ENCODE measurements at regions not wholly inside any gene's neighbourhood (a gene's known extent, or its start where the extent isn't known, plus 50 kb on each side); places are given as distances from the start of the nearest gene placed in this dataset.

- H3K36me3 Mint-ChIP-seq (ENCODE audit: unreplicated experiment), result no peaks in the 10 kb centered on the region
- TF ChIP-seq, protein P1, sequence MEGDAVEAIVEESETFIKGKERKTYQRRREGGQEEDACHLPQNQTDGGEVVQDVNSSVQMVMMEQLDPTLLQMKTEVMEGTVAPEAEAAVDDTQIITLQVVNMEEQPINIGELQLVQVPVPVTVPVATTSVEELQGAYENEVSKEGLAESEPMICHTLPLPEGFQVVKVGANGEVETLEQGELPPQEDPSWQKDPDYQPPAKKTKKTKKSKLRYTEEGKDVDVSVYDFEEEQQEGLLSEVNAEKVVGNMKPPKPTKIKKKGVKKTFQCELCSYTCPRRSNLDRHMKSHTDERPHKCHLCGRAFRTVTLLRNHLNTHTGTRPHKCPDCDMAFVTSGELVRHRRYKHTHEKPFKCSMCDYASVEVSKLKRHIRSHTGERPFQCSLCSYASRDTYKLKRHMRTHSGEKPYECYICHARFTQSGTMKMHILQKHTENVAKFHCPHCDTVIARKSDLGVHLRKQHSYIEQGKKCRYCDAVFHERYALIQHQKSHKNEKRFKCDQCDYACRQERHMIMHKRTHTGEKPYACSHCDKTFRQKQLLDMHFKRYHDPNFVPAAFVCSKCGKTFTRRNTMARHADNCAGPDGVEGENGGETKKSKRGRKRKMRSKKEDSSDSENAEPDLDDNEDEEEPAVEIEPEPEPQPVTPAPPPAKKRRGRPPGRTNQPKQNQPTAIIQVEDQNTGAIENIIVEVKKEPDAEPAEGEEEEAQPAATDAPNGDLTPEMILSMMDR (IDR thresholded peaks at IDR 0.05; ENCODE audit: partially characterized antibody, unreplicated experiment), result no peak
- peaks cover 3% of the 10 kb centered on the region for H3K9me3 Mint-ChIP-seq (ENCODE audit: unreplicated experiment)
- H3K4me1 Mint-ChIP-seq (ENCODE audit: low read depth, unreplicated experiment), result peaks cover 3% of the 10 kb centered on the region
- DNase-seq, result no peak
- peak overlapping the region; percentile 19 for H3K27ac Mint-ChIP-seq (ENCODE audit: unreplicated experiment)
- H3K4me3 Mint-ChIP-seq (ENCODE audit: unreplicated experiment), result no peak overlapping the region
- H3K27me3 Mint-ChIP-seq (ENCODE audit: unreplicated experiment), result no peaks in the 10 kb centered on the region
These were observed 463.5 kb upstream of the PDE3A start for GRCh38 chr12:19904819-19905218.

- H3K27me3 Mint-ChIP-seq (ENCODE audit: unreplicated experiment), result no peaks in the 10 kb centered on the region
- H3K36me3 Mint-ChIP-seq (ENCODE audit: unreplicated experiment), result no peaks in the 10 kb centered on the region
- peaks cover 3% of the 10 kb centered on the region for H3K9me3 Mint-ChIP-seq (ENCODE audit: unreplicated experiment)
- no peak overlapping the region for H3K27ac Mint-ChIP-seq (ENCODE audit: unreplicated experiment)
- H3K4me3 Mint-ChIP-seq (ENCODE audit: unreplicated experiment), result no peak overlapping the region
- H3K4me1 Mint-ChIP-seq (ENCODE audit: low read depth, unreplicated experiment), result peaks cover 3% of the 10 kb centered on the region
- TF ChIP-seq, protein P1 (IDR thresholded peaks at IDR 0.05; ENCODE audit: partially characterized antibody, unreplicated experiment), result no peak
- no peak for DNase-seq
These were observed 459.5 kb upstream of the PDE3A start for GRCh38 chr12:19908830-19909229.

DNA sequence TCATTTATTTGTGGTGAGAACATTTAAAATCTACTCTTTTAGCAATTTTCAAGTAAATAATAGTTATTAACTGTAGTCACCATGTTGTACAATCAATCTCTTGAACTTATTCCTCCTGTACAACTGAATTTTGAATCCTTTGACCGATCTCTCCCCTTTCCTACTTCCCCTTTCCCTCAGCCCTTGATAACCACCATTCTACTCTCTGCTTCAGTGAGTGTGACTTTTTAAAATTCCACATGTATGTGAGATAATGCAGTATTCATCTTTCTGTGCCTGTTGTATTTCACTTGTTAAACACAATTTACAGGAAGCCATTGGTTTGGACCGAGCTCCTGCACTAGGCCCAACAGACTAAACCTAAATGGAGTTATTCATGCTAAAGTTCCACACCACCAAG, 458.9 kb upstream of the PDE3A start:
- peaks cover 3% of the 10 kb centered on the region for H3K4me1 Mint-ChIP-seq (ENCODE audit: low read depth, unreplicated experiment)
- no peak for DNase-seq
- TF ChIP-seq, protein P1 (IDR thresholded peaks at IDR 0.05; ENCODE audit: partially characterized antibody, unreplicated experiment), result no peak
- H3K9me3 Mint-ChIP-seq (ENCODE audit: unreplicated experiment), result peaks cover 3% of the 10 kb centered on the region
- H3K36me3 Mint-ChIP-seq (ENCODE audit: unreplicated experiment), result no peaks in the 10 kb centered on the region
- H3K4me3 Mint-ChIP-seq (ENCODE audit: unreplicated experiment), result no peak overlapping the region
- H3K27me3 Mint-ChIP-seq (ENCODE audit: unreplicated experiment), result no peaks in the 10 kb centered on the region
- no peak overlapping the region for H3K27ac Mint-ChIP-seq (ENCODE audit: unreplicated experiment)

DNA sequence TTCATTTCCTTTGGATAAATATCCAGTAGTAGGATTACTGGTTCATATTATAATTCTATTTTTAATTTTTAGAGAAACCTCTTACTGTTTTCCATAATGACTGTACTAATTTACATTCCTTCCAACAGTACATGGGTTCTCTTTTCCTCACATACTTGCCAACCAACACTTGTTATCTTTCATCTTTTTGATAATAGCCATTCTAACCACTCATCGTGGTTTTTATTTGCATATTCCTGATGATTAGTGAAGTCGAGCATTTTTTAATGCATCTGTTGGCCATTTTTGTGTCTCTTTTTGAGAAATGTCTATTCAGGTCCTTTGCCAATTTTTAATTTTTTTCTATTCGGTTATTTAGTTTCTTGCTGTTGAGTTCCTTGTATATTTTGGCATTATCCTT, 457.7 kb upstream of the PDE3A start:
- TF ChIP-seq, protein P1 (IDR thresholded peaks at IDR 0.05; ENCODE audit: partially characterized antibody, unreplicated experiment), result no peak
- Mint-ChIP-seq H3K36me3 (ENCODE audit: unreplicated experiment) (no peaks in the 10 kb centered on the region), H3K27ac (ENCODE audit: unreplicated experiment) (no peak overlapping the region), H3K9me3 (ENCODE audit: unreplicated experiment) (peaks cover 3% of the 10 kb centered on the region), H3K4me3 (ENCODE audit: unreplicated experiment) (no peak overlapping the region), H3K4me1 (ENCODE audit: low read depth, unreplicated experiment) (peaks cover 6% of the 10 kb centered on the region), H3K27me3 (ENCODE audit: unreplicated experiment) (no peaks in the 10 kb centered on the region)
- DNase-seq, result no peak

GRCh38 chr12:19912991-19913390, 455.3 kb upstream of the PDE3A start:
- DNase-seq, result no peak
- Mint-ChIP-seq H3K4me1 (ENCODE audit: low read depth, unreplicated experiment) (peaks cover 13% of the 10 kb centered on the region), H3K36me3 (ENCODE audit: unreplicated experiment) (no peaks in the 10 kb centered on the region), H3K27me3 (ENCODE audit: unreplicated experiment) (no peaks in the 10 kb centered on the region), H3K4me3 (ENCODE audit: unreplicated experiment) (no peak overlapping the region), H3K9me3 (ENCODE audit: unreplicated experiment) (peaks cover 3% of the 10 kb centered on the region), H3K27ac (ENCODE audit: unreplicated experiment) (no peak overlapping the region)
- TF ChIP-seq, protein P1 (IDR thresholded peaks at IDR 0.05; ENCODE audit: partially characterized antibody, unreplicated experiment), result no peak
